ENCODE measurements at regions not wholly inside any gene's neighbourhood (a gene's known extent, or its start where the extent isn't known, plus 50 kb on each side); places are given as distances from the start of the nearest gene placed in this dataset.

- CTCF ChIA-PET (ENCODE audit: low intra/inter-chr PET ratio) = no interaction called here
- H3K27me3 ChIP-seq (ENCODE audit: control insufficient read depth in 2 of 2, insufficient read depth in 2 of 2, low read length in 2 of 2) = no peaks in the 10 kb centered on the region
- no peak overlapping the region for H3K4me2 ChIP-seq (ENCODE audit: insufficient read depth, low read length)
- no peaks in the 10 kb centered on the region for H3K9me1 ChIP-seq (ENCODE audit: control insufficient read depth, insufficient read depth, low read length)
- H3K9me3 ChIP-seq (replicated peaks; ENCODE audit: control insufficient read depth, insufficient read depth, low read depth, low read length) = no peaks in the 10 kb centered on the region
- no peak overlapping the region for H3K27ac ChIP-seq (ENCODE audit: extremely low read depth, low read depth, low read length)
- ATAC-seq (no peak), FAIRE-seq (no peak), DNase-seq (ENCODE audit: extremely low read depth in 1 of 4, low spot score in 3 of 4) (no peak)
- no peak overlapping the region for H3K9ac ChIP-seq (ENCODE audit: insufficient read depth in 1 of 2, low read depth in 2 of 2, low read length in 2 of 2)
- H3K4me1 ChIP-seq (replicated peaks in 1 of 2; ENCODE audit: control insufficient read depth in 2 of 2, insufficient read depth in 2 of 2, low read length in 2 of 2) = no peaks in the 10 kb centered on the region
- in situ Hi-C loops (cut with MboI) = no loop called here
- TF ChIP-seq AFF1 (IDR thresholded peaks at IDR 0.05; ENCODE audit: low read depth in 1 of 2, partially characterized antibody in 2 of 2) (no peak), NFXL1 (CRISPR knock-in tag; IDR thresholded peaks at IDR 0.05) (no peak), ZNF146 (CRISPR knock-in tag; IDR thresholded peaks at IDR 0.05; ENCODE audit: unreplicated experiment) (no peak), ATF3 (IDR thresholded peaks at IDR 0.05) (no peak), ATF3 (CRISPR knock-in tag; conservative IDR thresholded peaks at IDR 0.05) (no peak), HLTF (IDR thresholded peaks at IDR 0.05) (no peak), NR1H2 (CRISPR knock-in tag; IDR thresholded peaks at IDR 0.05) (no peak), CTCFL (IDR thresholded peaks at IDR 0.05; ENCODE audit: borderline replicate concordance, insufficient read depth, low read depth, low read length, poor library complexity, severe bottlenecking) (no peak), ZNF347 (CRISPR knock-in tag; IDR thresholded peaks at IDR 0.05; ENCODE audit: low read depth) (no peak), THRAP3 (IDR thresholded peaks at IDR 0.05; ENCODE audit: borderline replicate concordance) (no peak), CREM (IDR thresholded peaks at IDR 0.05; ENCODE audit: low read depth) (no peak), ZBTB8A (IDR thresholded peaks at IDR 0.05; ENCODE audit: partially characterized antibody) (no peak), PHB2 (IDR thresholded peaks at IDR 0.05; ENCODE audit: low read depth) (no peak), BHLHE40 (IDR thresholded peaks at IDR 0.05; ENCODE audit: low read length) (no peak), ZNF134 (CRISPR knock-in tag; conservative IDR thresholded peaks at IDR 0.05) (no peak)
- no TSS peak for BruUV-seq (replicated peaks)
- POLR2A ChIA-PET = no interaction called here
- H3K4me3 ChIP-seq = no peak overlapping the region
- H3K79me2 ChIP-seq (ENCODE audit: control insufficient read depth, insufficient read depth, low read length) = no peaks in the 10 kb centered on the region
- WGBS (ENCODE audit: insufficient coverage, low coverage, missing lambda C conversion rate) = 0% methylated on average over 2 of the region's 2 CpGs
- no peak overlapping the region for H2AFZ ChIP-seq (ENCODE audit: low read depth, low read length)
- intact Hi-C loops (cut with micrococcal nuclease) = no loop called here
- no peaks in the 10 kb centered on the region for H4K20me1 ChIP-seq (replicated peaks; ENCODE audit: control insufficient read depth, insufficient read depth, low read length)
- no peaks in the 10 kb centered on the region for H3K36me3 ChIP-seq (ENCODE audit: control insufficient read depth, insufficient read depth, low read length)
These were observed 208.4 kb downstream of the MANEA start for GRCh38 chr6:95785785-95786184.
